K562 (cell line): ENCODE measurements at regions not wholly inside any gene's neighbourhood (a gene's known extent, or its start where the extent isn't known, plus 50 kb on each side); places are given as distances from the start of the nearest gene placed in this dataset.

Experiments
- ATAC-seq: fragments of 200-7000 bp; cut with Tn5 transposase; 3 replicates; pipeline ENCODE4 v1.9.1; 2020; ENCODE audit warnings: moderate library complexity
- BruUV-seq: library from RNA; stranded (reverse); fragments of 400-500 nt; replicated peaks from 2 replicates; lab custom pipeline; 2021; lab: Mats Ljungman, UMichigan
- CTCF ChIA-PET: fragments of 300-600 bp; formaldehyde crosslinking; extraction: SDS; loops from one replicate; lab custom pipeline; 2021; ENCODE audit warnings: low intra/inter-chr PET ratio; lab: Yijun Ruan, JAX
- POLR2A ChIA-PET: fragments of 300-600, 350-650 bp; sonication (Branson Sonifier 250); formaldehyde crosslinking; extraction: SDS; loops from one replicate; lab custom pipeline; 2021; ENCODE audit warnings: antibody characterized with exemption, inconsistent platforms; lab: Yijun Ruan, JAX
- DNase-seq, 4 experiments: peaks; one replicate each; pipeline versions ENCODE4 v3.0.0 to v3.0.0-alpha.2; 2011 to 2018; ENCODE audit warnings: low spot score in 3 of 4, mixed read lengths in 3 of 4; ENCODE audit errors: extremely low read depth in 1 of 4
- FAIRE-seq: peaks from 2 replicates; lab custom pipeline; 2011; peaks lifted over from hg19 to GRCh38; lab: Jason Lieb, UNC
- H2AFZ ChIP-seq: 2 replicates; pipeline ENCODE4 v1.6.0; 2011; ENCODE audit warnings: low read depth, low read length, control low read depth, inconsistent platforms
- H3K27ac ChIP-seq: fragments of 200-600 bp; 3 replicates; pipeline ENCODE4 v1.8.0; 2011; ENCODE audit warnings: low read depth, mild to moderate bottlenecking, control low read depth, inconsistent platforms, low read length, moderate library complexity, mixed read lengths; ENCODE audit errors: extremely low read depth
- H3K27me3 ChIP-seq, 2 experiments: fragments of 300-600 bp in 1 of 2; 2 replicates in 1 of 2; 3 replicates in 1 of 2; pipeline versions ENCODE4 v1.6.0 to v1.8.0; 2011; ENCODE audit warnings: inconsistent platforms in 2 of 2, low read length in 2 of 2, mild to moderate bottlenecking in 1 of 2, mixed read lengths in 1 of 2, moderate library complexity in 1 of 2; ENCODE audit not compliant: control insufficient read depth in 2 of 2, insufficient read depth in 2 of 2
- H3K36me3 ChIP-seq: fragments of 300-600 bp; 3 replicates; pipeline ENCODE4 v1.8.0; 2011; ENCODE audit warnings: mild to moderate bottlenecking, low read length, inconsistent platforms; ENCODE audit not compliant: control insufficient read depth, insufficient read depth
- H3K4me1 ChIP-seq, 2 experiments: fragments of 200-600 bp in 1 of 2; replicated peaks in 1 of 2; 2 replicates in 1 of 2; 3 replicates in 1 of 2; pipeline versions ENCODE4 v1.5.1 to v1.8.0; 2011; ENCODE audit warnings: inconsistent platforms in 2 of 2, low read length in 2 of 2, mild to moderate bottlenecking in 1 of 2, mixed read lengths in 1 of 2, moderate library complexity in 1 of 2; ENCODE audit not compliant: control insufficient read depth in 2 of 2, insufficient read depth in 2 of 2
- H3K4me2 ChIP-seq: 2 replicates; pipeline ENCODE4 v1.6.1; 2011; ENCODE audit warnings: low read length, control low read depth, inconsistent platforms, mixed read lengths; ENCODE audit not compliant: insufficient read depth
- H3K4me3 ChIP-seq: fragments of 200-600 bp; sonication (generic), shearing (Covaris generic); 2 replicates; pipeline ENCODE4 v1.5.1; 2016; ENCODE audit warnings: control low read depth, inconsistent platforms
- H3K79me2 ChIP-seq: fragments of 200-600 bp; 3 replicates; pipeline ENCODE4 v1.8.0; 2011; ENCODE audit warnings: low read length, inconsistent platforms; ENCODE audit not compliant: control insufficient read depth, insufficient read depth
- H3K9ac ChIP-seq, 2 experiments: 2 replicates each; pipeline versions ENCODE4 v1.6.0 to v1.6.1; 2011; ENCODE audit warnings: low read depth in 2 of 2, low read length in 2 of 2, control low read depth in 1 of 2, inconsistent platforms in 1 of 2, mild to moderate bottlenecking in 1 of 2, mixed read lengths in 1 of 2; ENCODE audit not compliant: insufficient read depth in 1 of 2
- H3K9me1 ChIP-seq: one replicate; pipeline ENCODE4 v1.6.0; 2011; ENCODE audit warnings: inconsistent platforms, mild to moderate bottlenecking, low read length, moderate library complexity; ENCODE audit not compliant: control insufficient read depth, insufficient read depth
- H3K9me3 ChIP-seq: replicated peaks from 2 replicates; pipeline ENCODE4 v1.5.1; 2011; ENCODE audit warnings: low read depth, low read length, inconsistent platforms; ENCODE audit not compliant: control insufficient read depth, insufficient read depth
- H4K20me1 ChIP-seq: replicated peaks from 2 replicates; pipeline ENCODE4 v1.6.1; 2011; ENCODE audit warnings: low read length, inconsistent platforms, mixed read lengths; ENCODE audit not compliant: control insufficient read depth, insufficient read depth
- CGGBP1 ChIP-seq: fragments of 250-450 bp; sonication (Bioruptor Pico); IDR thresholded peaks from 2 replicates; pipeline ENCODE4 v1.9.0; 2021; ENCODE audit warnings: mild to moderate bottlenecking
- DLX4 ChIP-seq: fragments of 250-450 bp; sonication (Bioruptor Pico); IDR thresholded peaks from 2 replicates; pipeline ENCODE4 v1.6.1; 2021; ENCODE audit warnings: mild to moderate bottlenecking
- ESRRA ChIP-seq: fragments of 450-650 bp; IDR thresholded peaks from 2 replicates; pipeline ENCODE4 v1.6.1; 2014; ENCODE audit warnings: low read depth, mild to moderate bottlenecking, moderate library complexity, borderline replicate concordance
- FOXJ2 ChIP-seq: fragments of 200-800 bp; sonication (Bioruptor generic); IDR thresholded peaks from 2 replicates; pipeline ENCODE4 v1.6.1; 2016; ENCODE audit warnings: missing genetic modification characterization, missing compliant biosample characterization
- L3MBTL2 ChIP-seq: fragments of 450-650 bp; IDR thresholded peaks from 2 replicates; pipeline ENCODE4 v1.6.1; 2016; ENCODE audit warnings: mild to moderate bottlenecking, moderate library complexity
- NR0B1 ChIP-seq: fragments of 450-650 bp; IDR thresholded peaks from one replicate; pipeline ENCODE4 v1.6.1; 2018; ENCODE audit warnings: mild to moderate bottlenecking, moderate library complexity; ENCODE audit not compliant: partially characterized antibody
- PTBP1 ChIP-seq: fragments of 200-400 bp; formaldehyde crosslinking; IDR thresholded peaks from 2 replicates; pipeline ENCODE4 v1.6.1; 2017; ENCODE audit warnings: low read depth, low read length
- RBBP5 ChIP-seq: fragments of 200-600 bp; sonication (generic); IDR thresholded peaks from 2 replicates; pipeline ENCODE4 v1.6.1; 2012; ENCODE audit warnings: borderline replicate concordance, mild to moderate bottlenecking, low read length, control low read depth, inconsistent platforms; ENCODE audit not compliant: insufficient read depth, poor library complexity, severe bottlenecking
- RBM34 ChIP-seq: fragments of 200-400 bp; formaldehyde crosslinking; IDR thresholded peaks from 2 replicates; pipeline ENCODE4 v1.6.1; 2018; ENCODE audit warnings: low read length, borderline replicate concordance; ENCODE audit not compliant: insufficient read depth
- SAFB2 ChIP-seq: fragments of 200-400 bp; formaldehyde crosslinking; IDR thresholded peaks from 2 replicates; pipeline ENCODE4 v1.6.1; 2018; ENCODE audit warnings: borderline replicate concordance, low read length, low read depth, moderate library complexity; ENCODE audit not compliant: severe bottlenecking
- STAT6 ChIP-seq: sonication (generic); formaldehyde crosslinking; IDR thresholded peaks from 2 replicates; pipeline ENCODE4 v1.8.1; 2023; ENCODE audit warnings: mild to moderate bottlenecking, missing genetic modification reagents
- USF2 ChIP-seq: sonication (generic); formaldehyde crosslinking; IDR thresholded peaks from 2 replicates; pipeline ENCODE4 v1.5.0; 2020; ENCODE audit warnings: missing genetic modification reagents
- ZNF695 ChIP-seq: fragments of 450-650 bp; formaldehyde crosslinking; IDR thresholded peaks from 2 replicates; pipeline ENCODE4 v1.4.0; 2020; ENCODE audit warnings: mild to moderate bottlenecking, moderate library complexity
- ZSCAN32 ChIP-seq: fragments of 450-650 bp; formaldehyde crosslinking; IDR thresholded peaks from 2 replicates; pipeline ENCODE4 v1.4.0; 2020; ENCODE audit warnings: mild to moderate bottlenecking, moderate library complexity
- WGBS: fragments of 100-300 bp; shearing (Covaris generic); methylation state at CpG from one replicate; pipeline ENCODE4 v1.1.6; 2016; ENCODE audit warnings: low coverage, mixed read lengths; ENCODE audit not compliant: insufficient coverage; ENCODE audit errors: missing lambda C conversion rate; 5-methylcytosine and 5-hydroxymethylcytosine counted together
- in situ Hi-C: fragments of 300-500 bp; cut with MboI; formaldehyde crosslinking; loops from 4 replicates; pipeline ENCODE4 v1.15.0; 2018; ENCODE audit warnings: inconsistent platforms, mixed read lengths
- intact Hi-C: fragments of 100-400 bp; cut with micrococcal nuclease; formaldehyde crosslinking; loops from 2 replicates; pipeline ENCODE4 v1.14.2; 2022

- TF ChIP-seq STAT6 (CRISPR knock-in tag), result no peak
These were observed 111.1 kb upstream of the MCHR2 start (continued) for GRCh38 chr6:100105138-100105537.

GRCh38 chr6:100103931-100104330 lies 109.9 kb upstream of the MCHR2 start:
- H3K79me2 ChIP-seq, result no peaks in the 10 kb centered on the region
- no peak overlapping the region for H3K27ac ChIP-seq
- H3K27me3 ChIP-seq, result no peaks in the 10 kb centered on the region
- no peaks in the 10 kb centered on the region for H3K9me3 ChIP-seq
- WGBS, result 0% methylated on average over 2 of the region's 2 CpGs
- in situ Hi-C loops, result no loop called here
- H3K4me2 ChIP-seq, result no peak overlapping the region
- H3K36me3 ChIP-seq, result no peaks in the 10 kb centered on the region
- ATAC-seq (no peak), FAIRE-seq (no peak), DNase-seq (no peak)
- H4K20me1 ChIP-seq, result no peaks in the 10 kb centered on the region
- no peaks in the 10 kb centered on the region for H3K4me1 ChIP-seq
- H3K4me3 ChIP-seq, result no peak overlapping the region
- ChIA-PET POLR2A (interaction anchor here (0.7 kb wide), 1 partner anchor 294 kb away, joined by 3 read pairs; no protein-coding TSS in a partner anchor), CTCF (no interaction called here)
- intact Hi-C loops, result no loop called here
- no peaks in the 10 kb centered on the region for H3K9me1 ChIP-seq
- no TSS peak for BruUV-seq
- no peak overlapping the region for H3K9ac ChIP-seq
- H2AFZ ChIP-seq, result no peak overlapping the region
- TF ChIP-seq DLX4 (CRISPR knock-in tag) (no peak), ESRRA (no peak), SAFB2 (no peak), RBBP5 (no peak), RBM34 (no peak), L3MBTL2 (no peak), PTBP1 (no peak), FOXJ2 (tag) (no peak), CGGBP1 (no peak), USF2 (CRISPR knock-in tag) (no peak), NR0B1 (no peak), ZSCAN32 (no peak), ZNF695 (CRISPR knock-in tag) (no peak)
